Stimulated activated CD4-positive, alpha-beta T cell treated with anti-CD3 and anti-CD28 coated beads, Interleukin-2, amount 100 ng/mL, for 24 hours (primary cell): ENCODE measurements at regions not wholly inside any gene's neighbourhood (a gene's known extent, or its start where the extent isn't known, plus 50 kb on each side); places are given as distances from the start of the nearest gene placed in this dataset.

Experiments used
- DNase-seq, 2 donors: peaks; one replicate each; pipeline ENCODE4 v3.0.0-alpha.2; 2020

DNA sequence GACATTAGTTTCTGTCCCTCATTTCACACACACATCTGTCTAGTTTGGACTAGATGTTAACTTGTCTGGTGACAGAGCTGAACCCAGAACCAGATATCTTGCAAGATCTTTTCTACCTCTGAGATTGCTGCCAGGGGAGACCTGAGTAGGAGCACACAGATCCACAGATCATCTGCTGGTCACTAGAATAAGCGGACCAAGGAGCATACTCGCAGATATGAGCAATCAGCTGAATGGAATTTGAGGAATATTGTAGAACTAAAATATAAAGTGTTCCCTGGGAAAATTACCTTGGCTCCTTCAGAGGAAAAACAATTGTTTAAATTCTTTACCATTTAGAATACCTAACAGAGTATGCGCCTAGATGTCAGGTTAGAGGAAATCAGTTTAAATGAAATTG, 90.7 kb downstream of the TNFSF18 start:
- no peak for DNase-seq

DNA sequence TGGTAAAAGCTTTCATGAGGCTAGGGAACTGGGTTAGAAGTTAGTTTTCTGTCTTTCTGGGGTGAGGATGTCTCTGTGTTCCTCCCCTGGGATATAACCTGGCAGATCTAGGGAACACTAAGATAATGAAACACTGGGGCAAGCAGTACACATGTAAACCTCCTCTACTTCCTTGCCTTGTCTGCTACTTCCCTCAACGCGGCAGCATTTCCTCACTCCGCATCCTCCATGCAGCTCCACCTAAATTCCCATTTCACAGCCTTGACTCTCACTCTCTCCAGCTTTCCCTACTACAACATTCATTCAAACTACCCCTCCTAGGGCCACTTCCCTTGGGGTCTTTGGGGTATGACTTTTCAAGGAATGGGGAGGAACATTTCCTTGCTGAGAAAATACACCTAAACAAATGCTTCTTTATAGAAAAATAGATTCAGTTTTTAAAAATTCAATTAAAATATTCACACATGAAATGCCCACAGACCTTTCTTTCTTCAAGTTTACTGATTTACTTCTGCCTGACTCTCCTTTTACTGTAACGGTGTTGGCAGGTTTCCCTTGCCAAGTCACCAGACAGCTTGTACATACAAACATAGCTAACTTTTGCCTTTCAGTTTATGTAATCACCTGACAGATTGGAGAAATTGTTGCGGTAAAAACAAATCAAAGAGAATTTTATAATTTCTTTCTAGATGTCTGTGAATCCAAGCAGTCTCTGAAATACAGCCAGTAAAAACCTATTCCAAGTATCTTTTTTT, 90.1 kb downstream of the TNFSF18 start:
- DNase-seq, result no peak

DNA sequence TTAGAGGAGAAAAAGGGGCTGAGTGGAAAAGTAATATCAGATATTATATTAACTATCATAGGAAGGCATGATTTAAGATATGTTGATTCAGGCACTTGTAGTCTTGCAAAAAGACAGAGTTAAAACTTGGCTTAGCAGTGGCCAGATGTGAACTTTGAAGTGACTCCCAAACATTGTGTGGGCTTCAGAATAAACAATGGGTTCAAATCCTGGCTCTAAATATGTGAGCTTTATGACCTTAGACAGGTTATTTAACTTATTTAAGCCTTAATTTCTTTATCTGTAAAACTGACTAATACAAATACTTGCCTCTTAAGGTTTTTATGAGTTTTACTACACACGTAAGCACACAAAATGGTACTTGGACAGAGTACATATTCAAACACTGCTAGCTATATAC, 85.9 kb downstream of the TNFSF18 start:
- DNase-seq, result no peak

DNA sequence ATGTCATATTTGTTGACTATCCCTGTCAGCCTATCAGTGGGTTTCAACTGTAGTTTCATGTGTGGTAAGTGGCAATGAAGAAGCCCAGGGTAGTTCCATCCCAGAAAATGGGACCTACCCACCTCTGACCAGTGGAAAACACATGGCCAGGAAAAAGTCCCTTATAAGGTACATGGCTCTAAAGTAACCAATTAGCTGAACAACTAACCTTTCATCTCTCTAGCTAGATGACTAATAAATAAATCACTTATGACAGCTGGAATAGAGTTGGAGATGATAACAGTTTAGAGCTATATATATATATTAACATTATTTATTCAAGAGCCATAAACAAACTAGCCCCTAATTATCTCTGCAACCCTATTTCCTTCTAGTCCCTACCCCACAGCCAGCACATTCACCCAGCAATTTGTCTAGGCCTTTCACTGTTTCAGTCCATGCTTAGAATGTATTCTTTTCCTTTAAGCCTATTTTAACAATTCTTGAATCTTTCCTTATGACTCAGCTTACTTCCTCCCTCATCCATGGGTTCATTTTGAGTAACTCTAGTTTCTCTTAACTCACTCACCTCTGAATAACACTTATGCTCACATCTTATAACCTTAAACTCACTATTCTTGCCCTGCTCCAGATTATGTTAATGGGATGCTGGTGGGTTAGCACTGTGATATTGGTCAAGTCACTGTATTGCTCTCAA, 83.7 kb downstream of the TNFSF18 start:
- peak in 1 of 2 donors; percentile 3 for DNase-seq

DNA sequence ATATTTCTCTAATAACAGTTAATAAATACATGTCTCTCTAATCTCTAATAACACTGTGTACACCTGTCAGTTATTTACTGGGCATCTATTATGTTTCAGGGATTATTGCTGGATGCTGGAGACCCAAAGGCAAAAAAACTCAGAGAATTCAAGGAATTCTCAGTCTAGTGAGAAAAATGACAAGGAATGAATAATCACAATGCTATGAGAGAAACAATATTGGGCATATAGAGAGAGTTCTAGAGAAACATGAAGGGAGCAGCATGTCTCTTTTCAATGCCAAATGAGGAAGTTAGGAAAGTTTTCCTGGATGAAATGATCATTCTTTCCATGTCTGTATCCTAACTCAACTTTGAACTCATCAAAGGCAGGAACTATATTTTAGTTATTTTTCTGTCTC, 82.8 kb downstream of the TNFSF18 start:
- DNase-seq, result no peak

DNA sequence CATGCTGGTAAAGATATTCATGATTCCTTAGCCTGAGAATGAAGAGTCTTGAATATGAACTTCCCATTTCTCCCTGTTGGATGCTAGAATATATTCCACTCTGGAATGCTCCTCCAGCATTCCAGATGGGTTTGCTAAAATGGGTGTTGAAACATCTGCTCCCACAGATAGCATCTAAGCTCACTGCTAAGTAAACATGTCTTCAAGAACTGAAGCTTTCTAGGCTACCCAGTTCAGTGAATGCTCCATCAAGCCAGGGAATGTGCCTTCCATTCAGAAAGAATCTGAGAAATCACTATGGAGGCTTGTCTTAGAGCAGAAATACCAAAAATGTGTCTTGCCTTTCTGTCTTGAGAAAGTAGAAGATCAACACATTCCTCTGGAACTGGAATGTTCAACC, 81.1 kb downstream of the TNFSF18 start:
- no peak for DNase-seq

DNA sequence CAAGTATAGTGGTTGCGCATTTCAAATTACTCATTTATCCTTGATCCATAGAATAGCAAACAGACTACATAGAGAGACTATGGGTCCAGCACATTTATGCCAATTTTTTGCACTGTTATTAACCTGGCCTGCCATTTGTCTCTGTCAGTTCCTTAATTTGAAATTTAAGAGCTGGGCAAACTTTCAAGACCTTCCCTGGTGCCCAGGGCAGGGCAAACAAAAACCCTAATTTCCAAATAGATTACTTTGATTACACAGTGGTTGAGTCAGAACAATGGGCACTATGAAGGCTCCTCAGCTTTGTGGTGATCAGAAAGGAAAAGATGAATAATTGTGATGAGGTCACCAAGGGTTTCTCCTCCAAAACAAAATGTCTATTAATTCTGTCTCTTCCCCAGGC, 80.6 kb downstream of the TNFSF18 start:
- no peak for DNase-seq

DNA sequence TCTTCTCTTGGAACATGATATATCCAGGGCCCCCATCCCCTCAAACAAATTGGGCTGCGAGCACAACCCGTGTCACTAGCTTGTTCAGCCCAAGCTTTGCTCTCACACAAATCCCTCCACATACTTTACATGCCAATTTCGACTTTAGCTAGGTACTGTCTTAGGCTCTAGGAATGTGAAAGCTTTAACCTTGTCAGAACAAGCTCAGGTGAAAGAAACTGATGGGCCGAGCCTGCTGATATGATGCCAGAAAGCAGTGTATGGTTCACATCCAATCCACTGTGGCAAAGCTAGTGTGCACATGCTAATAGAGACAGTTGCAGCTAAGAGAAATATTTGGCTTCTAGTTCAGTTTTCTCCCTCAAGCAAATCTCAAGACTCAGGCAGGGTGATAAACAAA, 79.5 kb downstream of the TNFSF18 start:
- no peak for DNase-seq

DNA sequence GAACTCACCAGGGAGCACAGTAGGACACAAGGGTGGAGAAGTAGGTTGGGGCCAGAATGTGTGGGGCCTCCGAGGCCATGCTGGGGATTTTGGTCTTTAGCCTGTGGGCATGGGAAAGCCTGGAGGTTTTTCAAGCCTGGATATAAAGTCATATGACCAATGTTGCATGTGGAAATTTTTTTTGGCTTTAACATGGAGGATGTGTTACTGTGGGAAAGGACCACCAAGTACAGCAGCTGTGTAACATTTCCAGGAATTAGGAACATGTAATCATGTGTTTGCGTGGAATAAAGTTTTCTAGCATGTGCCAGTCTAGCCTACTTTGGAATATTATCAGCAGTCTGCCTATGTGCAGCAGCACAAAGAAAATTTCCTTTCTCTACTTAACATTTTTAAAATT, 78.5 kb downstream of the TNFSF18 start:
- no peak for DNase-seq

DNA sequence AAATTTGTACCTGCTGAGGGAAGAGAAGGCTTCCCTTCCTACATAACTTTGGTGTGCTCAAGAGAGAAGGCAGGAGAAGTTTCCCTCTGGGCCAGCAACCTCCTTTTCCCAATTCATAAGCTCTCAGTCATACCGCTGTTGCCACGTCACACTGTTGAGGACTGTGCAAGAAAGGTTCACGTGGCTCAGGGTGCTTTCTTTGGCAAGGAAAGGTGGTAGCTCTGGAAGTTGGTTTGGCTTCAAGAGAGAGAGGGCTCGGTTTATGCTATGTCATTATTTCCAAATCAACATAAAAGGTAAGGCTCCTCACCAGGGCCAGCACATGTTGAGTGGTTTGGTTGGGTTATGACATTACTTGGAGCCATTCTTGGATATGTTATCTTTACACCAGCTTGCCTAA, 77.3 kb downstream of the TNFSF18 start:
- no peak for DNase-seq

DNA sequence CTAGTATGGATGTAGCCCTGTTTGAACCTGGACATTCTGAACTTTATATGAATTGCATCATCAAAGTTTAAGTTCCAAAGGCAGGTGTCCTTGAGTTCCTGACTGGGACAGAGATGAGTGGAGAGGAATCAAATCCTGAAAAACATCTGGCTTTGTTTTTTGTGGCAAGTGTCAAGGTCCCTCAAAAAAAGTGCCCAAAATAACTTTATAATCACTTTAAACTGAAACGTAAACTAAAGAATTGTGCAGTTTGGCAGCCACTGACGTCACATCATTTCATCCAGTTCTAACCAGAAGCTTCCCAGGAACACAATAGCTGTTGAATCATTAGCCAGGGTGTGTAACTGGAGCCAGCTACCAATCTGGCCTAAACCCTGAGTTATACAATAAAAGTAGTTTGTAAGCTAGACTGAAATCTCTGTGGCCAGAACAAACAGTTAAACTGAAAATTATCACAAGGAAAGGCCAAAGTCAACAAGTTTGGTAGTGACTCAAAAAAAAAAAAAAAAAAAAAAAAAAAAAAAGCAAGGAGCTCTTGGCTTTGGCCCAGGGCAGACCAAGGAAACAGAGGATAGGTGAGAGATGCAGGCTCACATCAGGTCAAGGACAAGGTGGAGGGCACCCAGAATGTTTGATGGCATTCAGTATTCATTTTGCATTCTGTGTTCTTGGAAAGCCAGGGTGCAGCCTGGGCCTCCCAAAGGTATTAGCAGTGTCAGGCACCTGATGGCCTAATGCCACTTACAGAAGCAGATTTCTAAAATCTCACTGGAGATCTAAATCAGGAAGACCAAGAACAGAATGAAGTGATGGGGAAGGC, 74.3 kb downstream of the TNFSF18 start:
- DNase-seq, result no peak

DNA sequence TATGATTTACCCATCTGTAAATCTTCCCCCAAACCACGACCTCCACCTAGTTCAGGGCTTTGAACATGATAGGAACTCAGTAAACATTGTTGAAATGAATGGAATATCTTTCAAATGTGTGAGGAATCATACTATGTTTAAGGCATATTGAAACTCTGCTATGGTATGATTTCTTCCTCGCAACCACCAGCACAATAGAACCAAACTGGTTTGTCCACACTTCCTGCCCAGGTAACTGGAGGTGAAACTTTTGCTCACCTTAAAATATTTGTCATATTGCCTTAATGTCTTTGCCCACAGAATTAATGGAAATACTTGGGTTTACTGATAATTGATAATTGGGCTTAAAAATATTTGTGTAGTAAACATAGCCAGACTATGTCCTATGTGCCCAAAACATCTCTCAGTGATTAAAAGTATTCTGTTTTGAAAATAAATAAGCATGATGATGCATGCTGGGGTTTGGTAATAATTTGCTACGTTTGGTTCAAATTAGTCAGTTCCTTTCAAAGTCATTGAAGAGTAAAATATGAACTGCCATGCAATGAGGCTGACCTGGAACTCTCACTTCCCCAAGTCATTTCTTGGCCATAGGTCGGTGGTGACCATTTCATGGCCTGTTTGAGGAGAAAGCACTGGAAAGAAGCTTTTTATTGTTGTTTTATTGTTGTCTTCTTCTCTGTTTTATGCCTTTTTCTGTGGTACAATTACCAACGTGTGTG, 73.3 kb downstream of the TNFSF18 start:
- no peak for DNase-seq

DNA sequence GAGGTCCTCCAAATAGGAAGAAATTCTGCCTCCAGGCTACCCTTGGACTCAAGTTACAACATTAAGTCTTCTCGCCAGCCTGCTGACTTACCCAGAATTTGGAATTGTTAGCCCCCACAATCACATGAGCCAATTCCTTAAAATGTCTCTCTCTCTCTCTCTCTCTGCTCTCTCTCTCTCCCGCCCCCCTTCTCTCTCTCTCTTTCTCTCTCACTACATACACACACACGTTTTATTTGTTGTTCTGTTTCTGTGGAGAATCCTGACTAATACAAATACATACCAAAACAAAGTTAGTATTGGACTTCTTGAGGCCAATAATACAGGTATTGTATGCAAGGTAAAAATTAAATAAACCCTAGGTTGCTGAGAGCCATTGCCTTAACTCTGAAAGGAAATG, 72.1 kb downstream of the TNFSF18 start:
- no peak for DNase-seq

DNA sequence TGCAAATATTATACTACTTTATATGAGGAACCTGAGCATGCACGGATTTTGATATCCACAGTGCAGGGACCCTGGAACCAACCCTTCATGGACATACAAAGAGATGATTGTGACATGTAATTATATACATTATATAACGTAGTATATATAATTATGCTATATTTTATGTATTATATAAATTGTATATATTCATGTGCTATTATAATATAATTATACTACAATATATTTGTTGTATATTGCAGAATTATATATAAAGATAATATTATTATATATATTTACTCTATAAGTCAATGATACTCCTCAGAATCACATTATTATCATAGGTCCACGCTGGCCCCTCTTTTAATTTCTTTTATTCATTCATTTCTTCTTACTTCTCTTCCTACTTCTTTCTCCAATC, 70.9 kb downstream of the TNFSF18 start:
- DNase-seq, result no peak

DNA sequence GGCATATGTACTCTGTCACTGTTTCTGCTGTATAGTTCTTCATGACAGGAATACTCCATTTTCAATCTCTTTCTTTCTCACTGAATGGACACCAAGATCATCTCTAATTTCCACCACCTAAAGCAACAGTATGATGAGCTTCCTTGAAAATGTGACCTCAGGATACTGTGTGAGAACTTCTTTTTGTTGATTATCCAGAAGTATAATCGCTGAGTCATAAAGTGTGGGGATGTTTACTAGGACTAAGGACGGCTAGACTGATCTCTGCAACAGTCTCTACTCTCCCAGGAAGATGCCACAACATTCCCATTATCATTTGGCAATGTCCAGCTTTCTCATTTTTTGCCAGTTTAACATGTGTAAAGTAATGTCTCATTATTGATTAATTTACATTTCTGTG, 70.3 kb downstream of the TNFSF18 start:
- DNase-seq, result no peak

DNA sequence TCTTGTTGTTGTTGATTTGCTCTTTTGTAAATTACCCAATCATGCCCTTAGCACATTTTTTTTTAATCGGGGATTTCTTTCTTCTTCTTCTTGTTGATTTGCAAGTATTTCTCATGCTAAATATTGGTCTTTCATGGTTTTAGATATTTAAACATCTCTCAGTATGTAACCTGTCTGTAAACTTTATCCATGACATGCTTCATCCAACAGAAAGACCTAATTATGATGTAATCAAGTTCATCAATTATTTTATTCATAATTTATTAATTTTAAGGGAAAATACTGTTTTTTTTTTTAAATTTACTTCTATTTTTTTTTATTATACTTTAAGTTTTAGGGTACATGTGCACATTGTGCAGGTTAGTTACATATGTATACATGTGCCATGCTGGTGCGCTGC, 69.8 kb downstream of the TNFSF18 start:
- DNase-seq, result no peak
